MCF 10A (cell line): ENCODE measurements at regions not wholly inside any gene's neighbourhood (a gene's known extent, or its start where the extent isn't known, plus 50 kb on each side); places are given as distances from the start of the nearest gene placed in this dataset.

Experiments used
- BruUV-seq: library from RNA; stranded (reverse); fragments of 400-500 nt; replicated peaks from 2 replicates; lab custom pipeline; 2021; lab: Mats Ljungman, UMichigan
- CTCF ChIA-PET: fragments of 300-600 bp; sonication (Branson Sonifier 250); formaldehyde crosslinking; extraction: SDS; loops from one replicate; lab custom pipeline; 2021; ENCODE audit warnings: antibody characterized with exemption, inconsistent platforms; lab: Yijun Ruan, JAX
- POLR2A ChIA-PET: fragments of 300-600, 350-650 bp; sonication (Branson Sonifier 250); formaldehyde crosslinking; extraction: SDS; loops from one replicate; lab custom pipeline; 2020; ENCODE audit warnings: antibody characterized with exemption, inconsistent platforms; lab: Yijun Ruan, JAX
- DNase-seq: peaks from one replicate; pipeline ENCODE4 v3.0.0-alpha.2; 2018; ENCODE audit not compliant: unreplicated experiment
- H3K27ac Mint-ChIP-seq: one replicate; pipeline ENCODE4 v1.8.0; 2022; ENCODE audit warnings: mild to moderate bottlenecking, low read depth, mixed read lengths; ENCODE audit not compliant: unreplicated experiment
- H3K27me3 Mint-ChIP-seq: one replicate; pipeline ENCODE4 v1.8.0; 2022; ENCODE audit warnings: mixed read lengths; ENCODE audit not compliant: insufficient read depth, unreplicated experiment
- H3K36me3 Mint-ChIP-seq: one replicate; pipeline ENCODE4 v1.8.0; 2022; ENCODE audit warnings: mild to moderate bottlenecking, moderate library complexity, mixed read lengths; ENCODE audit not compliant: insufficient read depth, unreplicated experiment
- H3K4me1 Mint-ChIP-seq: one replicate; pipeline ENCODE4 v1.8.0; 2022; ENCODE audit warnings: mixed read lengths; ENCODE audit not compliant: insufficient read depth, unreplicated experiment
- H3K4me3 Mint-ChIP-seq: one replicate; pipeline ENCODE4 v1.8.0; 2022; ENCODE audit warnings: mild to moderate bottlenecking, moderate library complexity, mixed read lengths; ENCODE audit not compliant: unreplicated experiment
- H3K9me3 Mint-ChIP-seq: one replicate; pipeline ENCODE4 v1.8.0; 2022; ENCODE audit warnings: mixed read lengths; ENCODE audit not compliant: unreplicated experiment
- CTCF ChIP-seq: fragments of 200-600 bp; IDR thresholded peaks from one replicate; pipeline ENCODE4 v1.8.0; 2022; ENCODE audit warnings: antibody characterized with exemption, mild to moderate bottlenecking; ENCODE audit not compliant: unreplicated experiment
- intact Hi-C: fragments of 100-400 bp; cut with micrococcal nuclease; formaldehyde crosslinking; loops from 2 replicates; pipeline ENCODE4 v1.14.1; 2022

GRCh38 chr13:87614276-87614675 is 56.9 kb upstream of the SLITRK5 start:
- TF ChIP-seq CTCF: no peak
- Mint-ChIP-seq H3K4me1 (peaks cover 8% of the 10 kb centered on the region), H3K36me3 (no peaks in the 10 kb centered on the region), H3K27me3 (no peaks in the 10 kb centered on the region), H3K27ac (no peak overlapping the region), H3K4me3 (no peak overlapping the region), H3K9me3 (no peaks in the 10 kb centered on the region)
- no peak for DNase-seq
- no TSS peak for BruUV-seq
- intact Hi-C loops: no loop called here
- ChIA-PET CTCF (interaction anchor here (0.5 kb wide), 1 partner anchor 365 kb away, joined by 3 read pairs; no protein-coding TSS in a partner anchor), POLR2A (no interaction called here)
